Skeletal muscle tissue (tissue), 3 donors: ENCODE measurements at regions not wholly inside any gene's neighbourhood (a gene's known extent, or its start where the extent isn't known, plus 50 kb on each side); places are given as distances from the start of the nearest gene placed in this dataset.

Source experiments
- H3K27ac ChIP-seq: one replicate; pipeline ENCODE4 v1.7.0; 2013; ENCODE audit warnings: mild to moderate bottlenecking, low read depth, low read length, inconsistent platforms
- H3K27me3 ChIP-seq, 3 donors: one replicate each; pipeline ENCODE4 v1.7.0; 2013; ENCODE audit warnings: low read length in 3 of 3; ENCODE audit not compliant: control insufficient read depth in 3 of 3, insufficient read depth in 3 of 3
- H3K36me3 ChIP-seq, 3 donors: one replicate each; pipeline ENCODE4 v1.7.0; 2013; ENCODE audit warnings: low read length in 3 of 3; ENCODE audit not compliant: control insufficient read depth in 3 of 3, insufficient read depth in 3 of 3
- H3K4me1 ChIP-seq, 3 donors: one replicate each; pipeline ENCODE4 v1.7.0; 2013; ENCODE audit warnings: low read length in 3 of 3, mild to moderate bottlenecking in 3 of 3; ENCODE audit not compliant: control insufficient read depth in 3 of 3, insufficient read depth in 3 of 3
- H3K4me3 ChIP-seq, 3 donors: one replicate each; pipeline ENCODE4 v1.7.0; 2013; ENCODE audit warnings: low read length in 3 of 3
- H3K9ac ChIP-seq, 3 donors: one replicate each; pipeline ENCODE4 v1.7.0; 2013; ENCODE audit warnings: low read length in 3 of 3, mild to moderate bottlenecking in 3 of 3, moderate library complexity in 2 of 3, low read depth in 1 of 3
- H3K9me3 ChIP-seq, 3 donors: one replicate each; pipeline ENCODE4 v1.7.0; 2013; ENCODE audit warnings: low read length in 3 of 3; ENCODE audit not compliant: control insufficient read depth in 3 of 3
- donor health status: Osteomylitis.

DNA sequence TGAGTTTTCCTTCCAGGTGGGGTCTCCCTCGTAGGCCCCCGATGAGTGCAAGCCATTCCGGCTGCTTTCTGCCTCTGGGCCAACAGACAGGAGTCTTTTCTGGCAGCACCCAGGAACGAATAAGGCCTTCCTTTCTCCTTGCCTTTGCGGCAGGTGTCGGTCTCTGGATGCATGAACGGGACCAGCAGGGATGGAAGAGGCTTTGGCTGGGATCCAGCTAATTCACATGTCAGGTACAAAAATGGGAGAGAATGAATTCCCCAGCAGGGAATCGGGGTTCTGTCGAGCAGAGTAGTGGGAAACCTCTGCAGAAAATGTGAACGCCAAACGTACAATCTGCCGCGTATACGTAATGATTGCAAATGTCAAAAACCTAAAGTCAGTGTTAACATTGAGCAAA lies 146.1 kb upstream of the TBL1X start:
- Histone ChIP-seq H3K9ac (no peak overlapping the region), H3K9me3 (no peaks in the 10 kb centered on the region), H3K4me3 (no peak overlapping the region), H3K27me3 (no peaks in the 10 kb centered on the region), H3K36me3 (no peaks in the 10 kb centered on the region), H3K4me1 (no peaks in the 10 kb centered on the region), H3K27ac (no peak overlapping the region)

DNA sequence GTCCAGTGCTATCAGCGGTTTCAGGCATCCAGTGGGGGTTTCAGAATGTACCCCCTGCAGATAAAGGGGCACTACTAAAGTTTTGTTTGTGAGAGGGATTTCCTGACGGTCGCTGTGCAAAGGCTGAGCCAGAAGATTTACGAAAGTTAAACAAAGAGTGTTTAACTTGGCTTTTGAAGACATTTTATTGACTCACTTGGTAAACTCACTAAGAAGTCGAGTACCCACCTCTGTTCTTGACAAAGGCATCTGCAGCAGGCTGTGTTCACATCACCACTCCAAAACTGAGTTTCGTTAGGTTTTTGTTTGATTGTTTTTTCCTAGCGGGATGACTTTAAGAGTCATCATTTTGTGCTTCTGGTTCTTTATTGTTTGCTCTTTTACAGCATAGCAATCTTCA lies 143.9 kb upstream of the TBL1X start:
- Histone ChIP-seq H3K9ac (no peak overlapping the region), H3K4me1 (no peaks in the 10 kb centered on the region), H3K27ac (no peak overlapping the region), H3K27me3 (no peaks in the 10 kb centered on the region), H3K9me3 (no peaks in the 10 kb centered on the region), H3K36me3 (no peaks in the 10 kb centered on the region), H3K4me3 (no peak overlapping the region)

DNA sequence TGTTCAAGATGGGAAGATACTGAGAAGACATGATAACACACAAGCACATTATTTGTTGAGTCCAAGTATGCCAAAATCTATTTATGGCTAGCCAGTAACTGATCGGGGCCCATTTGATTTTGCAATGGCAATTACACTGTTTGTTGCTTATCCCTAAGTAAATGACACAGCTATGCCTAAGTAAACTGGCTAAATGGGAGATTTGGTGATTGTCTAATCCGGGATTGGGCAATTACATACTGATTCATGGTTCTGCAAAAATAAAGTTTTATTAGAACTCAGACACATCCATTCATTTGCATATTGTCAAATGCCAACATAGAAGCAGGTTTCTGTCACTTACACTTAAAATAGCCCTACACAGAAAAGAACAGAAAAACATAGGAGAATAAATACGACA lies 140.2 kb upstream of the TBL1X start:
- Histone ChIP-seq H3K9me3 (no peaks in the 10 kb centered on the region), H3K27me3 (no peaks in the 10 kb centered on the region), H3K36me3 (no peaks in the 10 kb centered on the region), H3K4me1 (no peaks in the 10 kb centered on the region), H3K4me3 (no peak overlapping the region), H3K27ac (no peak overlapping the region), H3K9ac (no peak overlapping the region)

DNA sequence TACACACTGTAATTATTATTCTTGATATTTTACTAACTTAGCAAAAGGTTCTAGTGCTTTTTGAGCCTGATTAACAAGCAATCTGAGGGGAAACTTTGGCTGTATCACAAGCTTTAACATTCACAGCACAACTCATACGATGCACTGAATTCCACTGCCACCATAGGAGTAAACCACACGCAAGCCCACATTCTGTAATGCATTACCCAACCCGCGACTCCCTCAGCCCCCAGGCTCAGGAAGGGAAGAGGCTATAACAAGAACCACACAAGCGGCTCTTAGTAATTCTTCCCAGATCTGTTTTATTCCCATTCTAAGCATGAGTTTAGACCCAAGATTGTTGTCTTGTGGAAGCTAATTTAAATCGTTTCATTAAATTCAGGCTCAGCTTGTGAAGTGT lies 138.5 kb upstream of the TBL1X start:
- Histone ChIP-seq H3K27me3 (no peaks in the 10 kb centered on the region), H3K27ac (no peak overlapping the region), H3K9me3 (no peaks in the 10 kb centered on the region), H3K4me3 (no peak overlapping the region), H3K36me3 (no peaks in the 10 kb centered on the region), H3K4me1 (no peaks in the 10 kb centered on the region), H3K9ac (no peak overlapping the region)

DNA sequence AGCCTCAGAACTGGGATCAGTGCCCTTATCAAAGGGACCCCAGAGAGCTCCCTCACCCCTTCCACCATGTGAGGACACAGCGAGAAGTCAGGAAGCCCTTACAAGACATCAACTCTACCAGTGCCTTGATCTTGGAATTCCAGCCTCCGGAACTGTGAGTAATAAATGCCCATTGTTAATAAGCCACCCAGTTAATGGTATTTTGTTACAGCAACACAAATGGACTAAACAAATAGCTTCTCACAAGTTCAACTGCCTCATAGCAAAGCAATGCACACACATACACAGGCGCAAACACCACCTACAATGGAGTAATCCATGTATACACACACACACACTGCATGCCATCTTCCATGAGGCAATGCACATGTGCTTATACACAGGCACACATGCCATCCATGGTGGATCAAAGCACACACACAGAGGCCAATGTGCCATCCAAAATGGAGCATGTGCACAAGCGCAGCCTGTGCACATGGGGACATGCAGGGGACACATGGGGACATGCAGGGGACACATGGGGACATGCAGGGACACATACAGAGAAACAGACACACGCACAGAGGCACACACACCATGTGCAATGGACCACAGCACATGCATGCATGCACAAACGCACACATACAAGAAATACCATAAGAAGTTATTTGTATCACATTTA lies 137.6 kb upstream of the TBL1X start:
- H3K27ac ChIP-seq: no peak overlapping the region
- H3K27me3 ChIP-seq: no peaks in the 10 kb centered on the region
- H3K36me3 ChIP-seq: no peaks in the 10 kb centered on the region
- H3K9ac ChIP-seq: no peak overlapping the region
- H3K4me3 ChIP-seq: no peak overlapping the region
- no peaks in the 10 kb centered on the region for H3K4me1 ChIP-seq
- H3K9me3 ChIP-seq: no peaks in the 10 kb centered on the region

DNA sequence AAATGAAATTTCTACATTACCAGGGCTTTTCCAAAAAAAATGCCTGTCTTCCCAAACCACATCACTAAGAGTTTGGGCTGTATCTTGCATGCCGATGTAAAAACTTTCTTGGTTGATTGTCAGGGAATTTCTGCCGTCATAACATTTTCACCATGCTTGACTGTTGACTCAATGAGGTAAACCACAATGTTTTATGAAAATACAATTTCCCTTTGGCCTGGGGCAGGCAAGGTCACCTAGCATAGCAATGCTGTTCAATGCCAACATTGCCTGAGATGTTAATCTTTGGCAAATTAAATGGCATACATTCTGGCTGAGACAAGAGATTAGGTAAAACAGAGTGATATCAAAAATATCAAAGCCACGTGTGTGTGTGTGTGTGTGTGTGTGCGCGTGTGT lies 137.1 kb upstream of the TBL1X start:
- Histone ChIP-seq H3K27me3 (no peaks in the 10 kb centered on the region), H3K9me3 (no peaks in the 10 kb centered on the region), H3K36me3 (no peaks in the 10 kb centered on the region), H3K4me3 (no peak overlapping the region), H3K27ac (no peak overlapping the region), H3K9ac (no peak overlapping the region), H3K4me1 (no peaks in the 10 kb centered on the region)

DNA sequence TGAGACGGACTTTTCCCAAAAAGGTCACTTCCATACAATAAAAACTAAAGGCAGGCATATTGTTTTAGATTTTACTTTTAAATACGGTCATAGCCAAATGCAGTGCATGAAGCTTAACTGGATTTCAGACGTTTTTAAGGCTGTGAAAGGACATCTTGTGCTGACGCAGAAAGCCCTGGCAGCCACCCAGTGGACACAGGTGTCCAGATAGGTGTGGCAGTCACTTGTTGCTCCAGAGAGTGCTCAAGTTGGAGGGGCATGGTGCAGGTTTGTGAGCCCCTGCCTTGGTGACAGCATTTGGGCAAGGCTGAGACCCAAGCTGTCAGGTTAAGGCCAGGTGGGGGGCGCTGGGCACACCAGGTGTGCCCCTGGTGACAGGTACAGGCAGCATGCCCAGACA lies 135.8 kb upstream of the TBL1X start:
- Histone ChIP-seq H3K36me3 (no peaks in the 10 kb centered on the region), H3K4me1 (no peaks in the 10 kb centered on the region), H3K27ac (no peak overlapping the region), H3K27me3 (no peaks in the 10 kb centered on the region), H3K4me3 (no peak overlapping the region), H3K9me3 (no peaks in the 10 kb centered on the region), H3K9ac (no peak overlapping the region)

DNA sequence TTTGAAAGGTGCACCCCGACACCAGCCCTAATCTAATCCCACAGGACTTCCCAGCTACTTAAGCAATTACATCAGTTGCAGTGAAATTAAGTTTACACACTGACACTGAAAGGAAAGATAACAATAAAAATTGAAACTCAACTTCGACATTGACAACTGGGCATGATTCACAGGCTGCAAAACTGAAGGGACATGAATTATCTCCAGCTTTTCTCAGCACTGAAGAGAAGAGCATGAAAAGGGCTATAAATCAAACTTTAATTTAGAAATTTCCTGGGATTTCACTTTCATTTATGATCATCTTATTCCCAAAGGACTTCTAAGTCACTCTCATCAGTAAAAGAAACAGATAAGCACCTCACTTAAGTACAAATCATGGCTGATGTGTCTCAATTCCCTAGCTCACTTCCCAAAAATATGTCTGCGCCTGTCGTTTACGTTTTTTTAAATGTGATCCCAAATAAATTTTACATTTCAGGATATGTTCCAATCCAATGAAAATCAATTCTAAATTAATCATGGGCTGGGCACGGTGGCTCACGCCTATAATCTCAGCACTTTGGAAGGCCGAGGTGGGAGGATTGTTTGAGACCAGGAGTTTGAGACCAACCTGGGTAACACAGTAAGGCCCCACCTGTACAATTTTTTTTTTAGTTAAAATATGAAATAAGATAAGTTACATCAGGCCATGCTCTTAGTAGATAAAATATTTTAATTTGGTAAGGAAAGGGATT lies 134.4 kb upstream of the TBL1X start:
- Histone ChIP-seq H3K27me3 (no peaks in the 10 kb centered on the region), H3K9me3 (no peaks in the 10 kb centered on the region), H3K9ac (no peak overlapping the region), H3K36me3 (no peaks in the 10 kb centered on the region), H3K27ac (no peak overlapping the region), H3K4me1 (no peaks in the 10 kb centered on the region), H3K4me3 (no peak overlapping the region)

DNA sequence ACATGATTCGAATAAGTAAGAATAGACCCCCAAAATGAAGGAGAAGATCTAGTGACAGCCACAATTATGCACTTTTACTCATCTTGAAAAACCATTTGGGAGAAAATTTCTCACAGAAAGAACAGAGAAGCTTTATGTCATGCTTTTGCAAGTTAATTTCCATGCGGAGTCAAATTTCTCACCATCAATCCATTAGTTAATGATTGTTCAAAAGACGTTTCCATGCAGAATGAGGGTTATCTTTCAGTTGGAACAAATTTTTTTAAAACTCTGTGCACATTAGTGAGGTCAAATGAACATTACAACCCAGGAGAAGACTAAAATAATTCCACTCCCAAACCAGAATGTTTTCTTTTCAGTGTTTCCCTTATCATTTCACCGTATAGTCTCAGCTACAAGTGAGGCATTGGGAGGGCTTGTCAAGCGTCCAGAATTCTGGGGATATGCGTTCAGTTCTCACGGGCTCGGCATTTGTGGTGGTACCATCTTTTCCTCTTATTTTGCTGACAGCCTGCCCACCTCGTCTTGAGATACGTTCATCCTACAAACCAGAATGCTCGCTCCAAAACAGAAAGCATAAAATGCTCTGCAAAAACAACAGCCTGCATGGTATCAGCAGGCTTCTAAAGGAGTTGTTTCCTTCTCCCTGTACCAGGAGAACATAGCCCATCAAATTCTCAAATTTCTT lies 130.8 kb upstream of the TBL1X start:
- H3K9ac ChIP-seq: no peak overlapping the region
- peaks cover 0 to 5% (median 0%) of the 10 kb centered on the region in 3 donors for H3K4me1 ChIP-seq
- no peaks in the 10 kb centered on the region for H3K36me3 ChIP-seq
- H3K4me3 ChIP-seq: no peak overlapping the region
- no peak overlapping the region for H3K27ac ChIP-seq
- no peaks in the 10 kb centered on the region for H3K27me3 ChIP-seq
- no peaks in the 10 kb centered on the region for H3K9me3 ChIP-seq

DNA sequence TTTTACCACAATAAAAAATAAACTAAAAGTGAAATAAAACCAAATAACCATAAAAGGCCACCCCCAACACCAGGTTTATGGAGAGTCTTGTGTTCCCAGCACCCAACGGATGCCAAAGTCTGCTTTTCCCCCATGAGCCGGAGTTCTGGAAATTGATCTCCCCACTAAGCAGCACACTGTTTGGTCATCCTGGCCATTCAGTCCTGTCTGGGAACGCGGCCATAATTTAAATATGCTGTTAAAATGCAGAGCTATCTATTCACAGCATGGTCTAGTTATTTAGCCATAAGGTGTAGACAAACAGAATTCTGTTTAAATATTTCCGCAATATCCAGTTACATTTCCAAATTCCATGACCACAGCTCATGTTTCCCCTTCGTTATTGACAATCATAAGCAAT lies 129.6 kb upstream of the TBL1X start:
- Histone ChIP-seq H3K4me1 (peaks cover 0 to 12% (median 3%) of the 10 kb centered on the region in 3 donors), H3K27ac (no peak overlapping the region), H3K9ac (no peak overlapping the region), H3K36me3 (no peaks in the 10 kb centered on the region), H3K9me3 (no peaks in the 10 kb centered on the region), H3K4me3 (no peak overlapping the region), H3K27me3 (no peaks in the 10 kb centered on the region)
